Ectodermal cell (in vitro differentiated cells): ENCODE measurements at regions not wholly inside any gene's neighbourhood (a gene's known extent, or its start where the extent isn't known, plus 50 kb on each side); places are given as distances from the start of the nearest gene placed in this dataset.

Experiments
- H3K27ac ChIP-seq: 2 replicates; pipeline ENCODE4 v1.7.0; 2013; ENCODE audit warnings: mild to moderate bottlenecking, low read depth, low read length; ENCODE audit not compliant: insufficient read depth, poor library complexity, severe bottlenecking
- H3K27me3 ChIP-seq: 2 replicates; pipeline ENCODE4 v1.7.0; 2013; ENCODE audit warnings: mild to moderate bottlenecking, low read length; ENCODE audit not compliant: insufficient read depth, control insufficient read depth, poor library complexity, severe bottlenecking
- H3K36me3 ChIP-seq: one replicate; pipeline ENCODE4 v1.7.0; 2013; ENCODE audit warnings: low read length; ENCODE audit not compliant: control insufficient read depth, insufficient read depth
- H3K4me1 ChIP-seq: one replicate; pipeline ENCODE4 v1.7.0; 2013; ENCODE audit warnings: low read length; ENCODE audit not compliant: control insufficient read depth, insufficient read depth
- H3K4me3 ChIP-seq: 2 replicates; pipeline ENCODE4 v1.7.0; 2013; ENCODE audit warnings: low read depth, low read length, control low read depth; ENCODE audit not compliant: insufficient read depth
- H3K9me3 ChIP-seq: 2 replicates; pipeline ENCODE4 v1.7.0; 2013; ENCODE audit warnings: mild to moderate bottlenecking, low read length, moderate library complexity; ENCODE audit not compliant: control insufficient read depth
- WGBS, 2 experiments: methylation state at CpG; one replicate each; pipeline ENCODE4 v1.1.7; 2013; ENCODE audit warnings: missing lambda C conversion rate in 2 of 2; 5-methylcytosine and 5-hydroxymethylcytosine counted together

GRCh38 chr1:29703596-29704370, 467.5 kb downstream of the PTPRU start:
- peaks cover 29% of the 10 kb centered on the region for H3K4me1 ChIP-seq
- H3K27ac ChIP-seq, result peak overlapping the region; percentile 27

DNA sequence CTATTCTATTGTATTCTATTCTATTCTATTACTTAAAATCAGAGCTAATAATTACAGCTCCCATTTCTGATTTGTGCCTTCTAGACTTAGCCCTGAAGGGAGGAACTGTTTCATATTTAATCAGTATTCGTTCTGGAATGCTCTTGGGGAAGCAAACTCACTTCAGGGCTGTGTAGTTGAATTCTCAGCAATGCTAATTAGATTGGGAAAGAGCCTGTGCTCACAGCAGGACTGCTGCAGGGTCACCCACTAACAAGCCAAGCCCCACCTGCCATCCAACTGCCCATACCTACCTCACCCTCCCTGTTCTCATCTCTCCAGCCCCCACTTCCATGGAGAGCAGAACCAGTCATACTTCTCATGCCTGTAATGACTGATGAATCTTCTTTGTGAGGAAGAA, 464.2 kb downstream of the PTPRU start:
- no peak overlapping the region for H3K27ac ChIP-seq
- H3K4me3 ChIP-seq, result no peak overlapping the region
- peaks cover 26% of the 10 kb centered on the region for H3K4me1 ChIP-seq
- WGBS, 2 experiments, result 87 to 94% methylated on average over 1 of the region's 1 CpG
- no peaks in the 10 kb centered on the region for H3K27me3 ChIP-seq
- no peaks in the 10 kb centered on the region for H3K36me3 ChIP-seq
- H3K9me3 ChIP-seq, result no peaks in the 10 kb centered on the region

More at GRCh38 chr1:29703596-29704370, 467.5 kb downstream of the PTPRU start:
- Histone ChIP-seq H3K27me3 (no peaks in the 10 kb centered on the region), H3K36me3 (no peaks in the 10 kb centered on the region), H3K9me3 (no peaks in the 10 kb centered on the region), H3K4me3 (no peak overlapping the region)
- WGBS, 2 experiments, result 43 to 48% methylated on average over 8 of the region's 8 CpGs

DNA sequence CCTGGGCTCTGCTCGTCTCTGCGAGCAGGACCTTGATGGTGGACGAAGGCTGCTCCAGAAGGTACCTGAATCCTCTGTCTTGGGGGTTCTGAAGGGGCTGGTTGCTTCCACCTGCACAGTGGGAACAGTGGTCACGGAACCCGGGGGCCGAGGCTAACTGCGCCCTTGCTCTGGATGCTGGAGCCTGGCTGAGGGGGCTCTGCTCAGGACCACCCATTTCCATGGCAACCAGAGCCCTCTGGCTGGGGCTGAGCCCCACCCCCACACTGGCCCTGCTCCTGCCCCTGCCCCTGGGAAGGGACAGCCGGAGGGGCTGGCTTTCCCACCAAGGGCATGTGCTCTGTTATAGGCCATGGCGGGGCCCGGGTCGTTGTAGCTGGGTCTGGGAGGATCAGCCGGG, 462.3 kb downstream of the PTPRU start:
- 93 to 94% methylated on average over 12 of the region's 12 CpGs for WGBS, 2 experiments
- Histone ChIP-seq H3K27me3 (no peaks in the 10 kb centered on the region), H3K4me1 (peaks cover 12% of the 10 kb centered on the region), H3K9me3 (no peaks in the 10 kb centered on the region), H3K4me3 (no peak overlapping the region), H3K36me3 (no peaks in the 10 kb centered on the region), H3K27ac (no peak overlapping the region)

DNA sequence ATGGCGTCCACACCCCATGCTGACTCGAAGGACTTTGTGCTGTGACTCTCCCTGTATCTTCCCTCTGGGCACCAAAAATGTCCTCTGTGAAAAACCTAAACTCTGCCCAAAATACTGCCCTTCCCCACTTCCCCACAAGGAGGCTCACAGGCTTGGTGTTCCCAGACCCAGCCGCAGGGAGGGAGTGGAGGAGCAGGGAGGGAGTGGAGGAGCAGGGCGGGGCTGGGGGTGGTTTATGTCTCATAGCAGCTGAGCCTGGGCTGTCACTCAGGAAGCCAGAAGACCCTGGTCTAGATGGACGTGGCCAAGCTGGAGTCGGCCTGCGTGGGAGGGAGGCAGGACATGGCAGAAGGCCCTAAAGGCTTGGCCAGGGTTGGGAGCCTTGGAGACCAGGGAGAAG, 461.7 kb downstream of the PTPRU start:
- Histone ChIP-seq H3K27me3 (no peaks in the 10 kb centered on the region), H3K4me1 (peaks cover 6% of the 10 kb centered on the region), H3K4me3 (no peak overlapping the region), H3K27ac (no peak overlapping the region), H3K36me3 (no peaks in the 10 kb centered on the region), H3K9me3 (no peaks in the 10 kb centered on the region)
- WGBS, 2 experiments, result 60 to 66% methylated on average over 7 of the region's 7 CpGs

DNA sequence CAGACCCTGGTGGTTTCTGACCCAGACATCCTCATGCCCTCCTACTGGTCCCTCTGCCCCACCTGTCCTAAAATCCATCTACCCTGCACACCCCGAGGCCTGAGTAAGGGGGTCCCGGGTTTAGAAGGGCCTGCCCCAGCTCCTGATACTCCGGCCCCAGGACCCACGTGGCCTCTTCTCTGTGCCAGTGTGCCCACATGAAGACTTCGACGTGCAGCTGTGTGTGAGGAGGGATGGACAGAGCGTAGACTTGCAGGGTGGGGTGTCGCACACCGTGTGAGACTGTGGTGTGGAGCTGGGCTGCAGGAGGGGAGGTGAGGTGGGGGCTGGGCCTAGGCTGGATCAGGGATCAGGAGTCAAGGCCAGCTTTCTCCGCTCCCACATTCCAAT, 461.1 kb downstream of the PTPRU start:
- Histone ChIP-seq H3K36me3 (no peaks in the 10 kb centered on the region), H3K4me3 (no peak overlapping the region), H3K27me3 (no peaks in the 10 kb centered on the region), H3K27ac (no peak overlapping the region), H3K9me3 (no peaks in the 10 kb centered on the region), H3K4me1 (peaks cover 4% of the 10 kb centered on the region)
- WGBS, 2 experiments, result 93% methylated on average over 10 of the region's 10 CpGs

- no peak overlapping the region for H3K4me3 ChIP-seq
- H3K9me3 ChIP-seq, result no peaks in the 10 kb centered on the region
- no peaks in the 10 kb centered on the region for H3K27me3 ChIP-seq
- H3K36me3 ChIP-seq, result no peaks in the 10 kb centered on the region
- H3K4me1 ChIP-seq, result peaks cover 4% of the 10 kb centered on the region
- no peak overlapping the region for H3K27ac ChIP-seq
- 84 to 87% methylated on average over 20 of the region's 20 CpGs for WGBS, 2 experiments
Observed at GRCh38 chr1:29696656-29697390, 460.5 kb downstream of the PTPRU start.

GRCh38 chr1:29695803-29696202, 459.5 kb downstream of the PTPRU start:
- WGBS, 2 experiments, result 88 to 90% methylated on average over 5 of the region's 5 CpGs
- H3K4me3 ChIP-seq, result no peak overlapping the region
- H3K9me3 ChIP-seq, result no peaks in the 10 kb centered on the region
- no peaks in the 10 kb centered on the region for H3K36me3 ChIP-seq
- no peaks in the 10 kb centered on the region for H3K27me3 ChIP-seq
- peaks cover 4% of the 10 kb centered on the region for H3K4me1 ChIP-seq
- no peak overlapping the region for H3K27ac ChIP-seq

DNA sequence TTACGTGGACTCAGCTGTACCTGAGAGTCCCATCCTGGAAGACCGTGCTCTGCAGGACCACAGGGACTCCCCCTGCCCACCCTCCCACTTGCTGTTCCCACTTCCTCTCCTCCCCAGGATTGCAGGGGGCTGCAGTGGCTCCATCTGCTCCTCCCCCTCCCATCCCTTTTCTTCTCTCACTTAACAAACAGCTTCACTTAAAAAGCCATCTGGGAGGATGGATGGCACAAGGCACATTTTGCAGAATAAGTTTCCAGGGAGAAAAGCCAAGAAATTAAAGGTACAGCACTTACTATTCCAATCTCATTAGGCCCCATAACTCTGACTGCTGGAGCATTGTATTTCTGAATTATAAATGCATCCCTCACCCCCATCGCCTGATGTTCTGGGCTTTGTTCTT, 458.7 kb downstream of the PTPRU start:
- no peak overlapping the region for H3K27ac ChIP-seq
- WGBS, 2 experiments, result 81 to 89% methylated on average over 3 of the region's 3 CpGs

GRCh38 chr1:29691499-29691898, 455.2 kb downstream of the PTPRU start:
- no peaks in the 10 kb centered on the region for H3K36me3 ChIP-seq
- WGBS, 2 experiments, result 86 to 97% methylated on average over 5 of the region's 5 CpGs
- no peak overlapping the region for H3K27ac ChIP-seq

More for the DNA sequence above, 458.7 kb downstream of the PTPRU start:
- H3K4me3 ChIP-seq, result no peak overlapping the region
- H3K36me3 ChIP-seq, result no peaks in the 10 kb centered on the region
- no peaks in the 10 kb centered on the region for H3K9me3 ChIP-seq
- peaks cover 4% of the 10 kb centered on the region for H3K4me1 ChIP-seq
- no peaks in the 10 kb centered on the region for H3K27me3 ChIP-seq

DNA sequence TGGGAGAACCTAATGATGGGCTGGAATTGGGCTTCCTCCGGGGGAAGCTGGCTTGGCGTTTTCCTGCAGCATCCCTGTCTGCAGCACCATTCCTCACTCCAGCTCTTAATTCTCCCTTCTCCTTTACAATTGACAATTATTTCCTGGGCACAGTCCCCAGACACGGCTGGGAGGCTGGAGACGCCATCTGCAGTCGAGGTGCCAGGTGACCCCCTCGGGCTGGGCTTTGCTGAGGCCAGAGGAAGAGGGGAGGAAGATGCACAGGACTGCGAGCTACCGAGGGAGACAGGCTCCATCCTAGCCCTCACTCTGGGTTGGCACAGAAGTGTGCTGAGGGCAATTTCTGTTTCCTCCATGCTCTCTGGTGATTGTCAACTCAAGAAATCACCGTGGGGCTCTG, 453.8 kb downstream of the PTPRU start:
- peaks cover 9% of the 10 kb centered on the region for H3K4me1 ChIP-seq
- H3K27ac ChIP-seq, result no peak overlapping the region
- no peaks in the 10 kb centered on the region for H3K36me3 ChIP-seq
- WGBS, 2 experiments, result 87 to 91% methylated on average over 9 of the region's 9 CpGs
- no peaks in the 10 kb centered on the region for H3K27me3 ChIP-seq
- H3K9me3 ChIP-seq, result no peaks in the 10 kb centered on the region
- H3K4me3 ChIP-seq, result no peak overlapping the region

More at GRCh38 chr1:29691499-29691898, 455.2 kb downstream of the PTPRU start:
- no peaks in the 10 kb centered on the region for H3K9me3 ChIP-seq
- H3K4me1 ChIP-seq, result peaks cover 9% of the 10 kb centered on the region
- H3K27me3 ChIP-seq, result no peaks in the 10 kb centered on the region
- no peak overlapping the region for H3K4me3 ChIP-seq
